SU-DHL-6 (cell line): ENCODE measurements at regions not wholly inside any gene's neighbourhood (a gene's known extent, or its start where the extent isn't known, plus 50 kb on each side); places are given as distances from the start of the nearest gene placed in this dataset.

Experiments used
- CTCF ChIP-seq: fragments of 200-600 bp; sonication (generic); IDR thresholded peaks from one replicate; pipeline ENCODE4 v1.5.1; 2017; ENCODE audit warnings: antibody characterized with exemption, mild to moderate bottlenecking, low read length, moderate library complexity; ENCODE audit not compliant: insufficient read depth, poor library complexity, severe bottlenecking
- EZH2phosphoT487 ChIP-seq: fragments of 200-600 bp; sonication (generic), shearing (Covaris generic); conservative IDR thresholded peaks from 2 replicates; pipeline ENCODE4 v1.6.1; 2018; ENCODE audit warnings: mild to moderate bottlenecking, antibody characterized with exemption, low read length, moderate library complexity, mixed read lengths

DNA sequence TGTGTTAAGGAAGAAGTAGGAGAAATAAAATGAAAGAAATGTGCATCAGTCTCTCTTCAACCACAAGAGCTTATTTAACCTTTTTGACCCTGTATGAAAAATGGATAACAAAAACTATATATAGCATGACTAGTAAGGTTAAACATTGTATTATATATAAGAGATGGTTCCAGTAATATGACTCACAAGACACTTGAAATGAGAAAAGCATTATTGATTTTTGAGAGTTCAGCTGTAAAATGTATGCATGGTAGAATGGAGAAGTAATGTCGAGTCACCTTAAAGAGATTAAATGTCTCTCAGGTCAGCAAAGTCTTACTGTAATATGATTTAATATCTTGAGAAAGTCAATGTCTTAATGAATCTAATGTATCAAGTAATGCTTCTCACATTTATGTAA lies 860.9 kb downstream of the TAF11L14 start:
- TF ChIP-seq CTCF (no peak), EZH2phosphoT487 (no peak)
